ENCODE measurements at regions not wholly inside any gene's neighbourhood (a gene's known extent, or its start where the extent isn't known, plus 50 kb on each side); places are given as distances from the start of the nearest gene placed in this dataset.

DNA sequence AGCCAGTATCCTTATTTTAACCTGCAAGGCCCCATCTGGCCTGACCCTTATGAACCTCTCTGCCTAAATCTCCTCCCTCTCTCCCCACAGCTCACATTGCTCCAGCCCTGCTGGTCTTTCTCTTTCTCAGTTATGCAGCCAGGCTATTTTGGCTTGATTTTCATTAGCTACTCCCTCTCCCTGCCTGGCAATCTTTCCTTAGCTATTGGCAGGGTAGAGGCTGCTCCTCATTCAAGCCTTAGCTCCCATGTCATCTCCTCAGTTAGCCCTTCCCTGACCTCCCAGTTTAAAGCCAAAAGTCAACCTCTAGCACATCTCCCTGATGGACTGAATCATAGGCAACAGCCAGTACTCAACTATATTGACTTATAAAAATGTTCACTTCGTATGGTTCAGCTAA lies 214.4 kb upstream of the CELF2 start:
- TF ChIP-seq GATA2 (IDR thresholded peaks at IDR 0.05; ENCODE audit: low read depth, low read length) (no peak), GATA3 (IDR thresholded peaks at IDR 0.05; ENCODE audit: low read depth, low read length) (no peak)

Measured in SH-SY5Y (cell line).